C4-2B (cell line): ENCODE measurements at regions not wholly inside any gene's neighbourhood (a gene's known extent, or its start where the extent isn't known, plus 50 kb on each side); places are given as distances from the start of the nearest gene placed in this dataset.

Experiments
- CTCF ChIP-seq: fragments of 450-650 bp; conservative IDR thresholded peaks from 2 replicates; pipeline ENCODE4 v1.5.1; 2017; ENCODE audit warnings: mild to moderate bottlenecking
- ZFX ChIP-seq: fragments of 450-650 bp; IDR thresholded peaks from 2 replicates; pipeline ENCODE4 v1.6.1; 2017

GRCh38 chr2:196229013-196229412, 57.6 kb upstream of the STK17B start:
- no peak for TF ChIP-seq CTCF
- TF ChIP-seq ZFX: no peak
